Ishikawa (cell line): ENCODE measurements at regions not wholly inside any gene's neighbourhood (a gene's known extent, or its start where the extent isn't known, plus 50 kb on each side); places are given as distances from the start of the nearest gene placed in this dataset.

Experiments used
- CEBPB ChIP-seq: IDR thresholded peaks from 2 replicates; pipeline ENCODE4 v1.6.1; 2012
- EP300 ChIP-seq: IDR thresholded peaks from 2 replicates; pipeline ENCODE4 v1.6.1; 2012; ENCODE audit warnings: borderline replicate concordance
- FOXM1 ChIP-seq: IDR thresholded peaks from 2 replicates; pipeline ENCODE4 v1.6.1; 2012; ENCODE audit warnings: low read depth, borderline replicate concordance
- MAX ChIP-seq: IDR thresholded peaks from 2 replicates; pipeline ENCODE4 v1.6.1; 2012
- NFIC ChIP-seq: IDR thresholded peaks from 2 replicates; pipeline ENCODE4 v1.6.1; 2012
- RAD21 ChIP-seq: IDR thresholded peaks from 2 replicates; pipeline ENCODE4 v1.6.1; 2012; ENCODE audit warnings: low read depth
- REST ChIP-seq: IDR thresholded peaks from 2 replicates; pipeline ENCODE4 v1.6.1; 2012; ENCODE audit warnings: low read depth, mild to moderate bottlenecking
- TAF1 ChIP-seq: IDR thresholded peaks from 2 replicates; pipeline ENCODE4 v1.6.1; 2012; ENCODE audit warnings: low read depth, mild to moderate bottlenecking
- TCF12 ChIP-seq: IDR thresholded peaks from 2 replicates; pipeline ENCODE4 v1.6.1; 2012; ENCODE audit warnings: low read depth
- TEAD4 ChIP-seq: IDR thresholded peaks from 2 replicates; pipeline ENCODE4 v1.6.1; 2012
- USF1 ChIP-seq: IDR thresholded peaks from 2 replicates; pipeline ENCODE4 v1.6.1; 2012
- YY1 ChIP-seq: IDR thresholded peaks from 2 replicates; pipeline ENCODE4 v1.6.1; 2012; ENCODE audit warnings: low read depth
- ZBTB7A ChIP-seq: IDR thresholded peaks from 2 replicates; pipeline ENCODE4 v1.6.1; 2012; ENCODE audit warnings: low read depth

- TF ChIP-seq RAD21 (no peak), MAX (no peak), TAF1 (no peak), EP300 (no peak), CEBPB (no peak), FOXM1 (no peak), USF1 (no peak), TEAD4 (no peak), REST (no peak), YY1 (no peak), TCF12 (no peak), NFIC (no peak), ZBTB7A (no peak)
These were observed 140.7 kb upstream of the SLC22A23 start for GRCh38 chr6:3597500-3598064.
